MCF 10A (cell line): ENCODE measurements at regions not wholly inside any gene's neighbourhood (a gene's known extent, or its start where the extent isn't known, plus 50 kb on each side); places are given as distances from the start of the nearest gene placed in this dataset.
"Not testable (repeated sequence)": the region's sequence is repeated elsewhere in the genome, so short reads cannot be mapped to it uniquely, and the experiment has no call there.

Experiments used
- BruUV-seq: library from RNA; stranded (reverse); fragments of 400-500 nt; replicated peaks from 2 replicates; lab custom pipeline; 2021; lab: Mats Ljungman, UMichigan
- CTCF ChIA-PET: fragments of 300-600 bp; sonication (Branson Sonifier 250); formaldehyde crosslinking; extraction: SDS; loops from one replicate; lab custom pipeline; 2021; ENCODE audit warnings: antibody characterized with exemption, inconsistent platforms; lab: Yijun Ruan, JAX
- POLR2A ChIA-PET: fragments of 300-600, 350-650 bp; sonication (Branson Sonifier 250); formaldehyde crosslinking; extraction: SDS; loops from one replicate; lab custom pipeline; 2020; ENCODE audit warnings: antibody characterized with exemption, inconsistent platforms; lab: Yijun Ruan, JAX
- DNase-seq: peaks from one replicate; pipeline ENCODE4 v3.0.0-alpha.2; 2018; ENCODE audit not compliant: unreplicated experiment
- H3K27ac Mint-ChIP-seq: one replicate; pipeline ENCODE4 v1.8.0; 2022; ENCODE audit warnings: mild to moderate bottlenecking, low read depth, mixed read lengths; ENCODE audit not compliant: unreplicated experiment
- H3K27me3 Mint-ChIP-seq: one replicate; pipeline ENCODE4 v1.8.0; 2022; ENCODE audit warnings: mixed read lengths; ENCODE audit not compliant: insufficient read depth, unreplicated experiment
- H3K36me3 Mint-ChIP-seq: one replicate; pipeline ENCODE4 v1.8.0; 2022; ENCODE audit warnings: mild to moderate bottlenecking, moderate library complexity, mixed read lengths; ENCODE audit not compliant: insufficient read depth, unreplicated experiment
- H3K4me1 Mint-ChIP-seq: one replicate; pipeline ENCODE4 v1.8.0; 2022; ENCODE audit warnings: mixed read lengths; ENCODE audit not compliant: insufficient read depth, unreplicated experiment
- H3K4me3 Mint-ChIP-seq: one replicate; pipeline ENCODE4 v1.8.0; 2022; ENCODE audit warnings: mild to moderate bottlenecking, moderate library complexity, mixed read lengths; ENCODE audit not compliant: unreplicated experiment
- H3K9me3 Mint-ChIP-seq: one replicate; pipeline ENCODE4 v1.8.0; 2022; ENCODE audit warnings: mixed read lengths; ENCODE audit not compliant: unreplicated experiment
- CTCF ChIP-seq: fragments of 200-600 bp; IDR thresholded peaks from one replicate; pipeline ENCODE4 v1.8.0; 2022; ENCODE audit warnings: antibody characterized with exemption, mild to moderate bottlenecking; ENCODE audit not compliant: unreplicated experiment
- intact Hi-C: fragments of 100-400 bp; cut with micrococcal nuclease; formaldehyde crosslinking; loops from 2 replicates; pipeline ENCODE4 v1.14.1; 2022

- CTCF ChIA-PET = no interaction called here
- intact Hi-C loops = loop anchor here (10.0 kb wide), 1 partner anchor 305 kb away; no protein-coding TSS in a partner anchor
- TF ChIP-seq CTCF = no peak
- BruUV-seq = no TSS peak
- peaks cover 4% of the 10 kb centered on the region for H3K36me3 Mint-ChIP-seq
- POLR2A ChIA-PET = no interaction called here
- H3K27ac Mint-ChIP-seq = no peak overlapping the region
- no peak overlapping the region for H3K4me3 Mint-ChIP-seq
- DNase-seq = no peak
- H3K9me3 Mint-ChIP-seq = no peaks in the 10 kb centered on the region
- H3K4me1 Mint-ChIP-seq = peaks cover 7% of the 10 kb centered on the region
- H3K27me3 Mint-ChIP-seq = peaks cover 25% of the 10 kb centered on the region
Measured at GRCh38 chr2:235439959-235440662, 53.7 kb upstream of the AGAP1 start.

- H3K4me1 Mint-ChIP-seq, H3K36me3 Mint-ChIP-seq, intact Hi-C loops, H3K4me3 Mint-ChIP-seq, H3K27ac Mint-ChIP-seq, POLR2A ChIA-PET, CTCF ChIA-PET, BruUV-seq, H3K9me3 Mint-ChIP-seq, DNase-seq: not testable (repeated sequence)
- H3K27me3 Mint-ChIP-seq = peaks cover 26% of the 10 kb centered on the region
Measured at GRCh38 chr2:235443580-235443979, 50.3 kb upstream of the AGAP1 start.
